HCT116 (cell line): ENCODE measurements at regions not wholly inside any gene's neighbourhood (a gene's known extent, or its start where the extent isn't known, plus 50 kb on each side); places are given as distances from the start of the nearest gene placed in this dataset.

Source experiments
- ATAC-seq: fragments of 200-7000 bp; cut with Tn5 transposase; 2 replicates; pipeline ENCODE4 v1.9.1; 2020; ENCODE audit warnings: mild to moderate bottlenecking, moderate library complexity
- BruUV-seq: library from RNA; stranded (reverse); fragments of 400-500 nt; replicated peaks from 2 replicates; lab custom pipeline; 2021; lab: Mats Ljungman, UMichigan
- CTCF ChIA-PET: fragments of 300-600 bp; sonication (Branson Sonifier 250); formaldehyde crosslinking; loops from one replicate; lab custom pipeline; 2021; ENCODE audit warnings: antibody characterized with exemption; lab: Charles Lee
- POLR2A ChIA-PET: fragments of 300-600, 350-600 bp; sonication (Branson Sonifier 250); formaldehyde crosslinking; loops from one replicate; lab custom pipeline; 2021; ENCODE audit warnings: antibody characterized with exemption; lab: Charles Lee
- RAD21 ChIA-PET, 2 experiments: fragments of 300-600 bp; sonication (Branson Sonifier 250); formaldehyde crosslinking; loops; one replicate each; lab custom pipeline; 2023; ENCODE audit warnings: low total read pairs in 2 of 2; ENCODE audit not compliant: uncharacterized antibody in 2 of 2, unreplicated experiment in 2 of 2, low non-redundant PET in 1 of 2; lab: Charles Lee
- DNase-seq: peaks from one replicate; pipeline ENCODE4 v3.0.0-alpha.2; 2010; ENCODE audit warnings: low read depth, low spot score
- H2AFZ ChIP-seq: fragments of 200-600 bp; shearing (Covaris generic), sonication (generic); 2 replicates; pipeline ENCODE4 v1.6.1; 2017; ENCODE audit warnings: low read depth, mixed run types, mixed read lengths, antibody characterized with exemption, low read length; ENCODE audit not compliant: poor library complexity, severe bottlenecking
- H3K27ac ChIP-seq: 2 replicates; pipeline ENCODE4 v1.5.1; 2012; ENCODE audit warnings: low read depth, low read length
- H3K27me3 ChIP-seq: fragments of 200-600 bp; sonication (generic); 2 replicates; pipeline ENCODE4 v1.6.1; 2016; ENCODE audit warnings: mixed run types, low read length, mixed read lengths; ENCODE audit not compliant: insufficient read depth
- H3K36me3 ChIP-seq, 2 experiments: fragments of 200-500 bp in 1 of 2; fragments of 200-600 bp in 1 of 2; sonication (Bioruptor generic) in 1 of 2; sonication (generic) in 1 of 2; 2 replicates each; pipeline versions ENCODE4 v1.5.1 to v1.6.1; 2014 to 2016; ENCODE audit warnings: low read length in 2 of 2, inconsistent platforms in 1 of 2, mixed read lengths in 1 of 2, mixed run types in 1 of 2; ENCODE audit not compliant: insufficient read depth in 2 of 2, control insufficient read depth in 1 of 2
- H3K4me1 ChIP-seq, 2 experiments: fragments of 200-600 bp in 1 of 2; sonication (generic) in 1 of 2; 2 replicates each; pipeline versions ENCODE4 v1.5.1 to v1.6.1; 2012 to 2017; ENCODE audit warnings: low read length in 2 of 2, inconsistent platforms in 1 of 2, mild to moderate bottlenecking in 1 of 2, mixed read lengths in 1 of 2, mixed run types in 1 of 2, moderate library complexity in 1 of 2; ENCODE audit not compliant: insufficient read depth in 2 of 2, control insufficient read depth in 1 of 2
- H3K4me2 ChIP-seq: fragments of 200-600 bp; sonication (generic); 2 replicates; pipeline ENCODE4 v1.6.1; 2017; ENCODE audit warnings: mixed run types, low read length, mixed read lengths
- H3K4me3 ChIP-seq, 2 experiments: fragments of 200-600 bp in 1 of 2; sonication (generic) in 1 of 2; replicated peaks in 1 of 2; 2 replicates each; pipeline ENCODE4 v1.5.1; 2011 to 2016; ENCODE audit warnings: low read length in 2 of 2, control low read depth in 1 of 2, low read depth in 1 of 2, mild to moderate bottlenecking in 1 of 2, mixed read lengths in 1 of 2, mixed run types in 1 of 2
- H3K79me2 ChIP-seq: fragments of 200-600 bp; sonication (generic); 2 replicates; pipeline ENCODE4 v1.6.1; 2017; ENCODE audit warnings: mild to moderate bottlenecking, mixed run types, low read length, moderate library complexity, mixed read lengths; ENCODE audit not compliant: insufficient read depth
- H3K9ac ChIP-seq: fragments of 200-600 bp; sonication (generic); 2 replicates; pipeline ENCODE4 v1.6.1; 2016; ENCODE audit warnings: low read length, mixed read lengths
- H3K9me2 ChIP-seq: fragments of 200-600 bp; sonication (generic), shearing (Covaris generic); 2 replicates; pipeline ENCODE4 v1.6.1; 2017; ENCODE audit warnings: mixed run types, mild to moderate bottlenecking, moderate library complexity; ENCODE audit not compliant: insufficient read depth
- H3K9me3 ChIP-seq, 2 experiments: fragments of 200-500 bp in 1 of 2; fragments of 200-600 bp in 1 of 2; sonication (Bioruptor generic) in 1 of 2; sonication (generic) in 1 of 2; 2 replicates each; pipeline ENCODE4 v1.6.1; 2014 to 2017; ENCODE audit warnings: low read length in 2 of 2, mixed read lengths in 2 of 2, inconsistent platforms in 1 of 2, low read depth in 1 of 2, mild to moderate bottlenecking in 1 of 2, mixed run types in 1 of 2, moderate library complexity in 1 of 2; ENCODE audit not compliant: control insufficient read depth in 1 of 2, insufficient read depth in 1 of 2
- H4K20me1 ChIP-seq: fragments of 200-600 bp; sonication (generic), shearing (Covaris generic); 2 replicates; pipeline ENCODE4 v1.6.1; 2017; ENCODE audit warnings: mixed run types, mild to moderate bottlenecking, moderate library complexity; ENCODE audit not compliant: insufficient read depth
- CBX3 ChIP-seq: IDR thresholded peaks from 2 replicates; pipeline ENCODE4 v1.6.1; 2012; ENCODE audit warnings: low read depth
- CEBPB ChIP-seq: IDR thresholded peaks from 2 replicates; pipeline ENCODE4 v1.6.1; 2012; ENCODE audit warnings: low read depth
- EGR1 ChIP-seq: IDR thresholded peaks from 2 replicates; pipeline ENCODE4 v1.6.1; 2012; ENCODE audit warnings: low read depth
- FOSL1 ChIP-seq: IDR thresholded peaks from 2 replicates; pipeline ENCODE4 v1.6.1; 2012; ENCODE audit warnings: low read depth
- POLR2AphosphoS5 ChIP-seq: IDR thresholded peaks from 2 replicates; pipeline ENCODE4 v1.6.1; 2011; ENCODE audit warnings: mild to moderate bottlenecking, low read depth, low read length, moderate library complexity
- SIN3A ChIP-seq: IDR thresholded peaks from 2 replicates; pipeline ENCODE4 v1.6.1; 2012; ENCODE audit warnings: low read depth
- ZFX ChIP-seq: fragments of 450-650 bp; IDR thresholded peaks from 2 replicates; pipeline ENCODE4 v1.6.1; 2017
- ZNF274 ChIP-seq: fragments of 200-500 bp; sonication (Bioruptor generic); IDR thresholded peaks from 2 replicates; pipeline ENCODE4 v1.6.1; 2014; ENCODE audit warnings: mild to moderate bottlenecking, low read depth, low read length, inconsistent platforms
- intact Hi-C: fragments of 100-400 bp; cut with micrococcal nuclease; formaldehyde crosslinking; loops from 2 replicates; pipeline ENCODE4 v1.10.0; 2022
- TF ChIP-seq, protein P1 (sequence below), 3 experiments: fragments of 200-600 bp in 1 of 3; sonication (generic) in 1 of 3; IDR thresholded peaks in 2 of 3; conservative IDR thresholded peaks in 1 of 3; 2 replicates each; pipeline ENCODE4 v1.5.1; 2012 to 2017; ENCODE audit warnings: low read depth in 2 of 3, low read length in 2 of 3, antibody characterized with exemption in 1 of 3, borderline replicate concordance in 1 of 3, control low read depth in 1 of 3, mild to moderate bottlenecking in 1 of 3, mixed read lengths in 1 of 3, mixed run types in 1 of 3, moderate library complexity in 1 of 3; ENCODE audit not compliant: insufficient read depth in 1 of 3
- TF ChIP-seq, protein P2 (sequence below): IDR thresholded peaks from 2 replicates; pipeline ENCODE4 v1.6.1; 2012
- TF ChIP-seq, protein P3 (sequence below): IDR thresholded peaks from 2 replicates; pipeline ENCODE4 v1.6.1; 2012; ENCODE audit warnings: low read depth
- TF ChIP-seq, protein P4 (sequence below): IDR thresholded peaks from 2 replicates; pipeline ENCODE4 v1.6.1; 2011; ENCODE audit warnings: mild to moderate bottlenecking, low read length, moderate library complexity; ENCODE audit not compliant: insufficient replicate concordance; ENCODE audit errors: extremely low read depth

DNA sequence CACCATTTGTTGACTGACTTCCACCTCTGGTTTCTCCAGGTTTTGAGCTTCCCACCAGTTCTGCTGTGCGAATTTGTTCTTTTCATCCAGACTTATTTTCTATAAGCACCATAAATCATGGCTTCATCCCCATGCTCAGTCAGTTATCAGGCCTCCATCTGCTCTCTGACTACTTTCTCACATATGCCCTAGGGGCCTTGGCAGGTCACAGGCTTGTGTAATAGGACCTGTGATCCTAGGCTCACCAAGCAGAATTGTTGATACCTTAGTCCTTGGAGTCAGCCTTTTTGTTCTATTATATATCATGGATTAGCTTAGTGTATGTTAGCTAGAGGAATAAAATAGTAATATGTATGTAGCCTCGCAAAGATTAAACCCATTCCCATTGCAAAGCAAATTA, 284.2 kb upstream of the TANK start:
- intact Hi-C loops = no loop called here
- H3K9ac ChIP-seq = no peak overlapping the region
- CTCF ChIA-PET = interaction anchor here (0.9 kb wide), 1 partner anchor 43 kb away, joined by 3 read pairs; no protein-coding TSS in a partner anchor
- RAD21 ChIA-PET = no interaction called here
- H3K79me2 ChIP-seq = no peaks in the 10 kb centered on the region
- no peaks in the 10 kb centered on the region for H3K9me2 ChIP-seq
- no peaks in the 10 kb centered on the region for H3K27me3 ChIP-seq
- DNase-seq (no peak), ATAC-seq (no peak)
- BruUV-seq = no TSS peak
- no peak overlapping the region for H2AFZ ChIP-seq
- H3K4me2 ChIP-seq = no peak overlapping the region
- H4K20me1 ChIP-seq = no peaks in the 10 kb centered on the region
- H3K36me3 ChIP-seq = no peaks in the 10 kb centered on the region
- no peak overlapping the region for H3K4me3 ChIP-seq
- H3K27ac ChIP-seq = no peak overlapping the region
- H3K9me3 ChIP-seq = no peaks in the 10 kb centered on the region
- no peaks in the 10 kb centered on the region for H3K4me1 ChIP-seq
- TF ChIP-seq, protein P1, sequence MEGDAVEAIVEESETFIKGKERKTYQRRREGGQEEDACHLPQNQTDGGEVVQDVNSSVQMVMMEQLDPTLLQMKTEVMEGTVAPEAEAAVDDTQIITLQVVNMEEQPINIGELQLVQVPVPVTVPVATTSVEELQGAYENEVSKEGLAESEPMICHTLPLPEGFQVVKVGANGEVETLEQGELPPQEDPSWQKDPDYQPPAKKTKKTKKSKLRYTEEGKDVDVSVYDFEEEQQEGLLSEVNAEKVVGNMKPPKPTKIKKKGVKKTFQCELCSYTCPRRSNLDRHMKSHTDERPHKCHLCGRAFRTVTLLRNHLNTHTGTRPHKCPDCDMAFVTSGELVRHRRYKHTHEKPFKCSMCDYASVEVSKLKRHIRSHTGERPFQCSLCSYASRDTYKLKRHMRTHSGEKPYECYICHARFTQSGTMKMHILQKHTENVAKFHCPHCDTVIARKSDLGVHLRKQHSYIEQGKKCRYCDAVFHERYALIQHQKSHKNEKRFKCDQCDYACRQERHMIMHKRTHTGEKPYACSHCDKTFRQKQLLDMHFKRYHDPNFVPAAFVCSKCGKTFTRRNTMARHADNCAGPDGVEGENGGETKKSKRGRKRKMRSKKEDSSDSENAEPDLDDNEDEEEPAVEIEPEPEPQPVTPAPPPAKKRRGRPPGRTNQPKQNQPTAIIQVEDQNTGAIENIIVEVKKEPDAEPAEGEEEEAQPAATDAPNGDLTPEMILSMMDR (IDR thresholded peaks at IDR 0.05 in 2 of 3, conservative IDR thresholded peaks at IDR 0.05 in 1 of 3; ENCODE audit: borderline replicate concordance in 1 of 3, insufficient read depth in 1 of 3, low read depth in 2 of 3, low read length in 2 of 3) = no peak
- TF ChIP-seq CEBPB = no peak
- TF ChIP-seq EGR1 = no peak
- TF ChIP-seq POLR2AphosphoS5 = no peak
- POLR2A ChIA-PET = no interaction called here

DNA sequence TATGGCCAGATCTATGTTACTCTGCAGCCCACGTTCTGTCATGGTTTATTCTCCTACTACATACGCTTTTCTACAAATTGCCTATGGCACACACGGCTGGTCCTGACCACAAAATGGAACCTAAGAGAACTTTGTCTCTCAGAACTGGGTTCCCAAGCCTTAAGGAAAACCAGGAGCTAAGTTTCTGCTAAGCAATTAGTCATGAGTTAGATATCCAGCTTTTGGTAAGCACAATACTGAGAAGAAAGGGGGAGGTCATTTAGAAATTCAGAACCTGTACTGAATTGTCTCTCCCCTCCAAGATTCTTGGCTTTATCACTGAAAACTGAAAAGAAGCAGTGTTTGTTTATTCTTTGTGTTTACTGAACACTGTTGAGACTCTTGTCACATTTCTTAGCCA, 283.5 kb upstream of the TANK start:
- ChIA-PET CTCF (no interaction called here), POLR2A (no interaction called here), RAD21 (no interaction called here)
- DNase-seq (no peak), ATAC-seq (no peak)
- Histone ChIP-seq H2AFZ (no peak overlapping the region), H3K9ac (no peak overlapping the region), H3K36me3 (no peaks in the 10 kb centered on the region), H3K9me2 (no peaks in the 10 kb centered on the region), H3K4me2 (no peak overlapping the region), H3K27ac (no peak overlapping the region), H3K4me1 (no peaks in the 10 kb centered on the region), H3K79me2 (no peaks in the 10 kb centered on the region), H3K27me3 (no peaks in the 10 kb centered on the region), H4K20me1 (no peaks in the 10 kb centered on the region), H3K9me3 (no peaks in the 10 kb centered on the region), H3K4me3 (no peak overlapping the region)
- intact Hi-C loops = no loop called here
- BruUV-seq = no TSS peak
- no peak for TF ChIP-seq ZNF274
- no peak for TF ChIP-seq SIN3A
- TF ChIP-seq, protein P2, sequence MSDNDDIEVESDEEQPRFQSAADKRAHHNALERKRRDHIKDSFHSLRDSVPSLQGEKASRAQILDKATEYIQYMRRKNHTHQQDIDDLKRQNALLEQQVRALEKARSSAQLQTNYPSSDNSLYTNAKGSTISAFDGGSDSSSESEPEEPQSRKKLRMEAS = no peak
- no peak for TF ChIP-seq FOSL1
- TF ChIP-seq ZFX = no peak
- TF ChIP-seq CBX3 = no peak
- TF ChIP-seq, protein P3, sequence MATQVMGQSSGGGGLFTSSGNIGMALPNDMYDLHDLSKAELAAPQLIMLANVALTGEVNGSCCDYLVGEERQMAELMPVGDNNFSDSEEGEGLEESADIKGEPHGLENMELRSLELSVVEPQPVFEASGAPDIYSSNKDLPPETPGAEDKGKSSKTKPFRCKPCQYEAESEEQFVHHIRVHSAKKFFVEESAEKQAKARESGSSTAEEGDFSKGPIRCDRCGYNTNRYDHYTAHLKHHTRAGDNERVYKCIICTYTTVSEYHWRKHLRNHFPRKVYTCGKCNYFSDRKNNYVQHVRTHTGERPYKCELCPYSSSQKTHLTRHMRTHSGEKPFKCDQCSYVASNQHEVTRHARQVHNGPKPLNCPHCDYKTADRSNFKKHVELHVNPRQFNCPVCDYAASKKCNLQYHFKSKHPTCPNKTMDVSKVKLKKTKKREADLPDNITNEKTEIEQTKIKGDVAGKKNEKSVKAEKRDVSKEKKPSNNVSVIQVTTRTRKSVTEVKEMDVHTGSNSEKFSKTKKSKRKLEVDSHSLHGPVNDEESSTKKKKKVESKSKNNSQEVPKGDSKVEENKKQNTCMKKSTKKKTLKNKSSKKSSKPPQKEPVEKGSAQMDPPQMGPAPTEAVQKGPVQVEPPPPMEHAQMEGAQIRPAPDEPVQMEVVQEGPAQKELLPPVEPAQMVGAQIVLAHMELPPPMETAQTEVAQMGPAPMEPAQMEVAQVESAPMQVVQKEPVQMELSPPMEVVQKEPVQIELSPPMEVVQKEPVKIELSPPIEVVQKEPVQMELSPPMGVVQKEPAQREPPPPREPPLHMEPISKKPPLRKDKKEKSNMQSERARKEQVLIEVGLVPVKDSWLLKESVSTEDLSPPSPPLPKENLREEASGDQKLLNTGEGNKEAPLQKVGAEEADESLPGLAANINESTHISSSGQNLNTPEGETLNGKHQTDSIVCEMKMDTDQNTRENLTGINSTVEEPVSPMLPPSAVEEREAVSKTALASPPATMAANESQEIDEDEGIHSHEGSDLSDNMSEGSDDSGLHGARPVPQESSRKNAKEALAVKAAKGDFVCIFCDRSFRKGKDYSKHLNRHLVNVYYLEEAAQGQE = no peak
- TF ChIP-seq, protein P4, sequence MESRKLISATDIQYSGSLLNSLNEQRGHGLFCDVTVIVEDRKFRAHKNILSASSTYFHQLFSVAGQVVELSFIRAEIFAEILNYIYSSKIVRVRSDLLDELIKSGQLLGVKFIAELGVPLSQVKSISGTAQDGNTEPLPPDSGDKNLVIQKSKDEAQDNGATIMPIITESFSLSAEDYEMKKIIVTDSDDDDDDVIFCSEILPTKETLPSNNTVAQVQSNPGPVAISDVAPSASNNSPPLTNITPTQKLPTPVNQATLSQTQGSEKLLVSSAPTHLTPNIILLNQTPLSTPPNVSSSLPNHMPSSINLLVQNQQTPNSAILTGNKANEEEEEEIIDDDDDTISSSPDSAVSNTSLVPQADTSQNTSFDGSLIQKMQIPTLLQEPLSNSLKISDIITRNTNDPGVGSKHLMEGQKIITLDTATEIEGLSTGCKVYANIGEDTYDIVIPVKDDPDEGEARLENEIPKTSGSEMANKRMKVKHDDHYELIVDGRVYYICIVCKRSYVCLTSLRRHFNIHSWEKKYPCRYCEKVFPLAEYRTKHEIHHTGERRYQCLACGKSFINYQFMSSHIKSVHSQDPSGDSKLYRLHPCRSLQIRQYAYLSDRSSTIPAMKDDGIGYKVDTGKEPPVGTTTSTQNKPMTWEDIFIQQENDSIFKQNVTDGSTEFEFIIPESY = no peak
